Mesothelial cell of epicardium (in vitro differentiated cells): ENCODE measurements at regions not wholly inside any gene's neighbourhood (a gene's known extent, or its start where the extent isn't known, plus 50 kb on each side); places are given as distances from the start of the nearest gene placed in this dataset.

Experiments
- DNase-seq, 2 experiments: peaks; one replicate each; pipeline ENCODE4 v3.0.0; 2021; ENCODE audit warnings: low spot score in 2 of 2; ENCODE audit not compliant: unreplicated experiment in 2 of 2
- H3K27ac Mint-ChIP-seq: 2 replicates; pipeline ENCODE4 v1.8.0; 2021; ENCODE audit warnings: mixed read lengths
- H3K27me3 Mint-ChIP-seq: 2 replicates; pipeline ENCODE4 v1.8.0; 2021; ENCODE audit warnings: low read depth, mixed read lengths
- H3K36me3 Mint-ChIP-seq: 2 replicates; pipeline ENCODE4 v1.8.0; 2021; ENCODE audit warnings: mixed read lengths
- H3K4me1 Mint-ChIP-seq: 2 replicates; pipeline ENCODE4 v1.8.0; 2021; ENCODE audit warnings: mixed read lengths
- H3K4me3 Mint-ChIP-seq: 2 replicates; pipeline ENCODE4 v1.8.0; 2021; ENCODE audit warnings: mild to moderate bottlenecking, moderate library complexity, mixed read lengths
- H3K9me3 Mint-ChIP-seq: 2 replicates; pipeline ENCODE4 v1.8.0; 2021; ENCODE audit warnings: mixed read lengths
- TF ChIP-seq, protein P1 (sequence below): fragments of 200-600 bp; sonication (generic); IDR thresholded peaks from one replicate; pipeline ENCODE4 v1.5.0; 2021; ENCODE audit warnings: antibody characterized with exemption; ENCODE audit not compliant: unreplicated experiment

GRCh38 chr6:20033697-20034407 lies 178.4 kb downstream of the MBOAT1 start:
- no peaks in the 10 kb centered on the region for H3K4me1 Mint-ChIP-seq
- H3K4me3 Mint-ChIP-seq = no peak overlapping the region
- H3K27me3 Mint-ChIP-seq = peaks cover 4% of the 10 kb centered on the region
- no peak for DNase-seq
- H3K36me3 Mint-ChIP-seq = no peaks in the 10 kb centered on the region
- TF ChIP-seq, protein P1, sequence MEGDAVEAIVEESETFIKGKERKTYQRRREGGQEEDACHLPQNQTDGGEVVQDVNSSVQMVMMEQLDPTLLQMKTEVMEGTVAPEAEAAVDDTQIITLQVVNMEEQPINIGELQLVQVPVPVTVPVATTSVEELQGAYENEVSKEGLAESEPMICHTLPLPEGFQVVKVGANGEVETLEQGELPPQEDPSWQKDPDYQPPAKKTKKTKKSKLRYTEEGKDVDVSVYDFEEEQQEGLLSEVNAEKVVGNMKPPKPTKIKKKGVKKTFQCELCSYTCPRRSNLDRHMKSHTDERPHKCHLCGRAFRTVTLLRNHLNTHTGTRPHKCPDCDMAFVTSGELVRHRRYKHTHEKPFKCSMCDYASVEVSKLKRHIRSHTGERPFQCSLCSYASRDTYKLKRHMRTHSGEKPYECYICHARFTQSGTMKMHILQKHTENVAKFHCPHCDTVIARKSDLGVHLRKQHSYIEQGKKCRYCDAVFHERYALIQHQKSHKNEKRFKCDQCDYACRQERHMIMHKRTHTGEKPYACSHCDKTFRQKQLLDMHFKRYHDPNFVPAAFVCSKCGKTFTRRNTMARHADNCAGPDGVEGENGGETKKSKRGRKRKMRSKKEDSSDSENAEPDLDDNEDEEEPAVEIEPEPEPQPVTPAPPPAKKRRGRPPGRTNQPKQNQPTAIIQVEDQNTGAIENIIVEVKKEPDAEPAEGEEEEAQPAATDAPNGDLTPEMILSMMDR = no peak
- H3K9me3 Mint-ChIP-seq = peaks cover 10% of the 10 kb centered on the region
- no peak overlapping the region for H3K27ac Mint-ChIP-seq

- peaks cover 10% of the 10 kb centered on the region for H3K9me3 Mint-ChIP-seq
- no peak overlapping the region for H3K4me3 Mint-ChIP-seq
- DNase-seq = no peak
- peaks cover 4% of the 10 kb centered on the region for H3K27me3 Mint-ChIP-seq
- no peaks in the 10 kb centered on the region for H3K36me3 Mint-ChIP-seq
- no peak overlapping the region for H3K27ac Mint-ChIP-seq
- H3K4me1 Mint-ChIP-seq = no peaks in the 10 kb centered on the region
- TF ChIP-seq, protein P1 = no peak
These were observed 177.9 kb downstream of the MBOAT1 start for GRCh38 chr6:20034408-20034769.

- Mint-ChIP-seq H3K4me1 (no peaks in the 10 kb centered on the region), H3K9me3 (peaks cover 17% of the 10 kb centered on the region), H3K36me3 (no peaks in the 10 kb centered on the region), H3K4me3 (no peak overlapping the region), H3K27me3 (peaks cover 4% of the 10 kb centered on the region), H3K27ac (no peak overlapping the region)
- DNase-seq = no peak
- TF ChIP-seq, protein P1 = no peak
These were observed 176.1 kb downstream of the MBOAT1 start for GRCh38 chr6:20036141-20036677.

- Mint-ChIP-seq H3K27me3 (peaks cover 4% of the 10 kb centered on the region), H3K27ac (no peak overlapping the region), H3K9me3 (peaks cover 14% of the 10 kb centered on the region), H3K4me3 (no peak overlapping the region), H3K36me3 (no peaks in the 10 kb centered on the region), H3K4me1 (no peaks in the 10 kb centered on the region)
- TF ChIP-seq, protein P1 = no peak
- DNase-seq = no peak
These were observed 173.7 kb downstream of the MBOAT1 start for GRCh38 chr6:20038410-20039204.

DNA sequence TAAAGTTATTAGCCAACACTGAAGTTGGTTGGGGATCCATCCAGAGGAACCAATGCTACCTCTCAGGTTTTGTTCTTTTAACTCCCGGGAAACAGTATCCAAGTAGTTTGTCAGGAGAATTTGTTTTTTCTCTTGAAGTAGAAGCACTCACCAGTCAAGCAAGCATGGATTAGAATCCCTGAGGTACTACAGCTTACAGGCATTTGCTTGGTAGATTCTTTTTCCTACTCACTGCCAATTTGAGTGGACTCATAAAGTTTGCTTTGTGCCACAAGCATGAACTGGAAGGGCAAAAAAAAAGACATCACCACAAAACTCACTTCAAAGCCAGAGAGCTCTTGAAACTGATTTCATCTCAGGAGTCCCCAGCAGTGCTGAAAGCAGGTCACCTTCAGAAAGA lies 167.4 kb downstream of the MBOAT1 start:
- Mint-ChIP-seq H3K36me3 (no peaks in the 10 kb centered on the region), H3K27ac (no peak overlapping the region), H3K4me1 (no peaks in the 10 kb centered on the region), H3K27me3 (peaks cover 7% of the 10 kb centered on the region), H3K4me3 (no peak overlapping the region), H3K9me3 (peaks cover 7% of the 10 kb centered on the region)
- no peak for DNase-seq
- TF ChIP-seq, protein P1 = no peak
